Progenitor cell of endocrine pancreas (in vitro differentiated cells): ENCODE measurements at regions not wholly inside any gene's neighbourhood (a gene's known extent, or its start where the extent isn't known, plus 50 kb on each side); places are given as distances from the start of the nearest gene placed in this dataset.

Experiments used
- DNase-seq: peaks from one replicate; pipeline ENCODE4 v3.0.0; 2021; ENCODE audit warnings: low spot score; ENCODE audit not compliant: unreplicated experiment
- H3K27ac Mint-ChIP-seq: 2 replicates; pipeline ENCODE4 v1.8.0; 2021; ENCODE audit warnings: mild to moderate bottlenecking, moderate library complexity, mixed read lengths
- H3K27me3 Mint-ChIP-seq: 2 replicates; pipeline ENCODE4 v1.8.0; 2021; ENCODE audit warnings: mixed read lengths
- H3K36me3 Mint-ChIP-seq: 2 replicates; pipeline ENCODE4 v1.8.0; 2022; ENCODE audit warnings: mixed read lengths; ENCODE audit not compliant: insufficient read depth
- H3K4me1 Mint-ChIP-seq: 2 replicates; pipeline ENCODE4 v1.8.0; 2021; ENCODE audit warnings: low read depth, mixed read lengths
- H3K4me3 Mint-ChIP-seq: 2 replicates; pipeline ENCODE4 v1.8.0; 2021; ENCODE audit warnings: low read depth, mild to moderate bottlenecking, moderate library complexity, mixed read lengths
- H3K9me3 Mint-ChIP-seq: 2 replicates; pipeline ENCODE4 v1.8.0; 2021; ENCODE audit warnings: low read depth, mixed read lengths
- CTCF ChIP-seq: fragments of 200-600 bp; sonication (generic); IDR thresholded peaks from one replicate; pipeline ENCODE4 v1.5.0; 2021; ENCODE audit warnings: antibody characterized with exemption, mild to moderate bottlenecking; ENCODE audit not compliant: unreplicated experiment

GRCh38 chr6:95159557-95159956 lies 417.8 kb upstream of the MANEA start:
- no peak for TF ChIP-seq CTCF
- Mint-ChIP-seq H3K4me1 (no peaks in the 10 kb centered on the region), H3K27ac (no peak overlapping the region), H3K9me3 (no peaks in the 10 kb centered on the region), H3K27me3 (no peaks in the 10 kb centered on the region), H3K36me3 (no peaks in the 10 kb centered on the region), H3K4me3 (no peak overlapping the region)
- DNase-seq = no peak

- Mint-ChIP-seq H3K27me3 (peaks cover 3% of the 10 kb centered on the region), H3K27ac (no peak overlapping the region), H3K4me1 (no peaks in the 10 kb centered on the region), H3K36me3 (no peaks in the 10 kb centered on the region), H3K4me3 (no peak overlapping the region), H3K9me3 (no peaks in the 10 kb centered on the region)
- no peak for TF ChIP-seq CTCF
- no peak for DNase-seq
Observed at GRCh38 chr6:95169775-95170174, 407.6 kb upstream of the MANEA start.

GRCh38 chr6:95175927-95176675 lies 401.2 kb upstream of the MANEA start:
- Mint-ChIP-seq H3K27me3 (no peaks in the 10 kb centered on the region), H3K27ac (no peak overlapping the region), H3K36me3 (no peaks in the 10 kb centered on the region), H3K4me3 (no peak overlapping the region), H3K4me1 (no peaks in the 10 kb centered on the region), H3K9me3 (no peaks in the 10 kb centered on the region)
- no peak for DNase-seq
- no peak for TF ChIP-seq CTCF

GRCh38 chr6:95185874-95186273 lies 391.5 kb upstream of the MANEA start:
- no peaks in the 10 kb centered on the region for H3K9me3 Mint-ChIP-seq
- H3K27ac Mint-ChIP-seq = no peak overlapping the region
- H3K36me3 Mint-ChIP-seq = no peaks in the 10 kb centered on the region
- no peaks in the 10 kb centered on the region for H3K4me1 Mint-ChIP-seq
- no peak for TF ChIP-seq CTCF
- H3K27me3 Mint-ChIP-seq = no peaks in the 10 kb centered on the region
- no peak for DNase-seq
- H3K4me3 Mint-ChIP-seq = no peak overlapping the region

GRCh38 chr6:95186710-95187109 lies 390.6 kb upstream of the MANEA start:
- no peak for TF ChIP-seq CTCF
- Mint-ChIP-seq H3K27ac (no peak overlapping the region), H3K4me3 (no peak overlapping the region), H3K36me3 (no peaks in the 10 kb centered on the region), H3K27me3 (no peaks in the 10 kb centered on the region), H3K4me1 (no peaks in the 10 kb centered on the region), H3K9me3 (no peaks in the 10 kb centered on the region)
- no peak for DNase-seq
